ENCODE measurements at regions not wholly inside any gene's neighbourhood (a gene's known extent, or its start where the extent isn't known, plus 50 kb on each side); places are given as distances from the start of the nearest gene placed in this dataset.

DNA sequence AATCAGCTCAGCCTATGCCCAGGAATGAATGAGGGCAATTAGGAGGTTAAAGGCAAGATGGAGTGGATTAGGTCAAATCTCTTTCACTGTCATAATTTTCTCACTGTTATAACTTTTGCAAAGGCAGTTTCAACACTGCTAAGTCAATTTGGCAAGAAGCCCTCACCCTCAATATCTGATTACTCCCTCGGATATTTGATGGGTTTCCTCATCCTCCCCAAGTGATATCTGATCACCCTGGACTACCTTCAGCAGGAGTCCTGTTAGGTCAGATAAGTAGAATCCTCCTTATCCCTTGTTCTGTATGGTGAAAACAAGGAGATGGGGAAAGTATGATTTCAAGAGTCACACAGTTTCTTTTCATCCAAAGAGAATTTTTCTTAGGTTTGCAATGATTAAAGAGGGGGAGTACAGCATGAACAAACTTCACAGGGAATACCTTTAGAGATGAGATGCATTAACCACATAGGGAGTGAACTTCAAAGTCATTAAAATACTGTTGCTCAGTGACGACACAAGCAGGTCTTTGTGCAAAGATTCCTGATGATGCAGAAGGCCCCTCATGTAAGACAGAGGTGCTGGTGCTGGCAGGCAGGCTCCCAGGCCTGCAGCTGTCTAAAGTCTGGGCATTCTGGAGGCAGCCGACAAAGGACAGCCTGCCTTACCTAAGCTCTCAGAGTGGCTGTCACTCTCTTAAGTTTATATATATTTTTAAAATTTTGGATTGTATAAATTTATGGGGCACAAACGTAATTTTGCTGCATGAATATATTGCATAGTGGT, 75.4 kb upstream of the POM121L12 start:
- intact Hi-C loops (cut with DNase I): no loop called here

DNA sequence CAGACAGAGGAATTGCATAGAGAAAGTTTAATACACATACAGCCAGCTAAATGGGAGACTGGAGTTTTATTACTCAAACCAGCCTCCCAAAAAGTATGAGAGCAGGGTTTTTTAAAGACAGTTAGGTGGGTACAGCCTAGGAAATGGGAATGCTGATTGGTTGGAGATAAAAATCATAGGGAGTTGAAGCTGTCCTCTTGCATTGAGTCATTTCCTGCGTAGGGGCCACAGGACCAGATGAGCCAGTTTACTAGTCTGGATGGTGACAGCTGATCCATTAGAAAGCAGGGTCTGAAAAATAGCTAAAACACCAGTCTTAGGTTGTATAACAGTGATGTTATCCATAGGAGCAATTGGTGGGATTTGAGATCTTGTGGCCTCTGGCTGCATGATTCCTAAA, 76.1 kb upstream of the POM121L12 start:
- peaks cover 0 to 5% of the 10 kb centered on the region in 2 donors for H3K4me1 ChIP-seq
- H3K27ac ChIP-seq: no peak overlapping the region
- H3K4me3 ChIP-seq (replicated peaks in 1 of 3): no peak overlapping the region
- no peaks in the 10 kb centered on the region for H3K27me3 ChIP-seq
- no peaks in the 10 kb centered on the region for H3K9me3 ChIP-seq
- no peak for DNase-seq
- intact Hi-C loops (cut with DNase I): no loop called here
- 79 to 86% methylated on average over 1 of the region's 1 CpG for WGBS, 2 donors
- no peaks in the 10 kb centered on the region for H3K36me3 ChIP-seq
- TF ChIP-seq, protein P1, sequence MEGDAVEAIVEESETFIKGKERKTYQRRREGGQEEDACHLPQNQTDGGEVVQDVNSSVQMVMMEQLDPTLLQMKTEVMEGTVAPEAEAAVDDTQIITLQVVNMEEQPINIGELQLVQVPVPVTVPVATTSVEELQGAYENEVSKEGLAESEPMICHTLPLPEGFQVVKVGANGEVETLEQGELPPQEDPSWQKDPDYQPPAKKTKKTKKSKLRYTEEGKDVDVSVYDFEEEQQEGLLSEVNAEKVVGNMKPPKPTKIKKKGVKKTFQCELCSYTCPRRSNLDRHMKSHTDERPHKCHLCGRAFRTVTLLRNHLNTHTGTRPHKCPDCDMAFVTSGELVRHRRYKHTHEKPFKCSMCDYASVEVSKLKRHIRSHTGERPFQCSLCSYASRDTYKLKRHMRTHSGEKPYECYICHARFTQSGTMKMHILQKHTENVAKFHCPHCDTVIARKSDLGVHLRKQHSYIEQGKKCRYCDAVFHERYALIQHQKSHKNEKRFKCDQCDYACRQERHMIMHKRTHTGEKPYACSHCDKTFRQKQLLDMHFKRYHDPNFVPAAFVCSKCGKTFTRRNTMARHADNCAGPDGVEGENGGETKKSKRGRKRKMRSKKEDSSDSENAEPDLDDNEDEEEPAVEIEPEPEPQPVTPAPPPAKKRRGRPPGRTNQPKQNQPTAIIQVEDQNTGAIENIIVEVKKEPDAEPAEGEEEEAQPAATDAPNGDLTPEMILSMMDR (IDR thresholded peaks at IDR 0.05): no peak
- no peak for TF ChIP-seq POLR2A (IDR thresholded peaks at IDR 0.05)

More for the DNA sequence above, 75.4 kb upstream of the POM121L12 start:
- H3K27me3 ChIP-seq: no peaks in the 10 kb centered on the region
- peaks cover 0 to 5% of the 10 kb centered on the region in 2 donors for H3K4me1 ChIP-seq
- TF ChIP-seq POLR2A (IDR thresholded peaks at IDR 0.05): no peak
- TF ChIP-seq, protein P1 (IDR thresholded peaks at IDR 0.05): no peak
- no peaks in the 10 kb centered on the region for H3K36me3 ChIP-seq
- WGBS, 2 donors: 79% methylated on average over 4 of the region's 4 CpGs
- H3K4me3 ChIP-seq (replicated peaks in 1 of 3): no peak overlapping the region
- no peaks in the 10 kb centered on the region for H3K9me3 ChIP-seq
- no peak overlapping the region for H3K27ac ChIP-seq
- DNase-seq: no peak

DNA sequence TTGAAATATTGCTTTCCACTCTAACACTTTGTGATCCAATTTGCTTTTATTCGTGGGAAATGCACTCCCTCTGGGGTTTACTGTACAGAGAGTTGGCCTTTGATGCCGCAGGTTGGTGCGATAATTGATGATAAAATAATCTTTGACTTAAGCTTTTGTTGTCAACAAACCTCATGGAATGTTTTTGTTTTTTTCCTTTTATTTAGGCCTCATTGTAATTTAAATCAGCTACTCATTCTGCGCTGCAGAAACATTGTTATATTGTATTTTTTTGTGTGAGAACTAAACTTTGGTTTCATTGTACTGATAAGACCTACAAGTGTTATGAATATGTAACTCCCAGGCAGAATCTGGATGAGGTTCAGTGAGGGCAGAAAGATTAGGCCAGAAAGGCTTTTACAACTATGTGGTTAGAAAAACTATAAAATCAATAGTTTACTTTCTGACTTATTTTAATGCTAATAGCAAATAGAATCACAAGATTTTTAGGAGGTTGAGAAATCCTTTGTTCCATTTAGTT, 76.8 kb upstream of the POM121L12 start:
- no peaks in the 10 kb centered on the region for H3K36me3 ChIP-seq
- H3K9me3 ChIP-seq: no peaks in the 10 kb centered on the region
- intact Hi-C loops (cut with DNase I): no loop called here
- H3K27ac ChIP-seq: no peak overlapping the region
- no peaks in the 10 kb centered on the region for H3K27me3 ChIP-seq
- WGBS, 2 donors: 82 to 89% methylated on average over 4 of the region's 4 CpGs
- DNase-seq: no peak
- H3K4me3 ChIP-seq (replicated peaks in 1 of 3): no peak overlapping the region
- H3K4me1 ChIP-seq: peaks cover 0 to 3% of the 10 kb centered on the region in 2 donors
- TF ChIP-seq POLR2A (IDR thresholded peaks at IDR 0.05): no peak
- TF ChIP-seq, protein P1 (IDR thresholded peaks at IDR 0.05): no peak

DNA sequence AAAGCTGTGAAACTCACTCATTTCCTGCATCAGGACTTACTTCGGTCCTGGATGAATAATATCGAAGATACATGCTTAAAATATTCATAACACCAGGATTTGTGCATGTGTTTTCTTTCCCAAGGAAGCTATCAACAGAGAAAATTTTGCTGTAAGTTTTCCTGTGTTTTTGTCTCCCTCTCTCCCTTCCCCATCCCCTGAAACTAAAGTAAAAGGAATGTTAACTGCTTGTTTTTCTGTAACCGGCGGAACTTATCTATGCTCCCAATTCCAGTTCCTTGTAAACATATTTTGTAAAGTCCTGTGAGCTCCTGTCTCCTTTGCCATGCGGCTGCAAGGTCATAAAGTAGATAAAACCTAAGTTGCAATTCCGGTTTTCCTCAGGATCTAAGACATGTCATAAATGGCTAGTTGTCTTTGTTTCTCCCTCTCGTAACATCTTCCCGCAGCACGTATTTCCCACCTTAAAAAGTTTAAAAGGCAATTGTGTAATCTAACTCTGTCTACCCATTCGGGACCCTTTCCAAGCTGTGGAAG, 79.0 kb upstream of the POM121L12 start:
- Histone ChIP-seq H3K36me3 (no peaks in the 10 kb centered on the region), H3K4me3 (replicated peaks in 1 of 3) (no peak overlapping the region), H3K9me3 (no peaks in the 10 kb centered on the region), H3K4me1 (no peaks in the 10 kb centered on the region), H3K27ac (no peak overlapping the region), H3K27me3 (no peaks in the 10 kb centered on the region)
- intact Hi-C loops (cut with DNase I): no loop called here
- 66 to 71% methylated on average over 10 of the region's 10 CpGs for WGBS, 2 donors
- TF ChIP-seq, protein P1 (IDR thresholded peaks at IDR 0.05): no peak
- TF ChIP-seq POLR2A (IDR thresholded peaks at IDR 0.05): no peak
- DNase-seq: no peak

DNA sequence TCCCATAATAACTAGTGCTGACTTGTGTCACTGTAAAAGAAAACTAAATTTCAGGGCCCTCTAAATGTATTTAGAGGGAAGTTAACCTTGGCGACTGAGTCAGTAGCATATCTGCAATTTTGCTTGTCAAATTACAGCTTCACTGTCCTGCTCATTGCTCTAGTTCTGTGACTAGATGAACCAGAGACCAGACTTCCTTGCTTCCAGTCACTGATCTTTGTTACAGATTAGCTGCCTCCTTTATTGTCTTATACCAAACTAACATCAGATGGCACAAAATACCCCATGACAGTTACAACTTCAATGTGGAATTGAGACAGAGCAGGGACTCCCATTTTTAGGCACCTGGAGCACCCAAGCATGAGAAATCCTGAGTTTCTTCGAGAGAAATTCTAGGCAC, 79.9 kb upstream of the POM121L12 start:
- Histone ChIP-seq H3K9me3 (no peaks in the 10 kb centered on the region), H3K4me1 (no peaks in the 10 kb centered on the region), H3K27me3 (no peaks in the 10 kb centered on the region), H3K4me3 (replicated peaks in 1 of 3) (no peak overlapping the region), H3K36me3 (no peaks in the 10 kb centered on the region), H3K27ac (no peak overlapping the region)
- TF ChIP-seq POLR2A (IDR thresholded peaks at IDR 0.05): no peak
- TF ChIP-seq, protein P1 (IDR thresholded peaks at IDR 0.05): no peak
- WGBS, 2 donors: 75 to 76% methylated on average over 2 of the region's 2 CpGs
- DNase-seq: no peak
- intact Hi-C loops (cut with DNase I): no loop called here

All from thyroid gland (tissue), 4 donors.